ENCODE measurements at regions not wholly inside any gene's neighbourhood (a gene's known extent, or its start where the extent isn't known, plus 50 kb on each side); places are given as distances from the start of the nearest gene placed in this dataset.

- POLR2A ChIA-PET, result no interaction called here
- 20% methylated on average over 3 of the region's 3 CpGs for WGBS (ENCODE audit: insufficient coverage, insufficient replicate concordance, low lambda C conversion rate, missing lambda C conversion rate)
Measured at GRCh38 chr13:61760102-61760501, 344.5 kb upstream of the PCDH20 start.

More at GRCh38 chr13:61760102-61760501, 344.5 kb upstream of the PCDH20 start:
- no peaks in the 10 kb centered on the region for H3K4me1 ChIP-seq (ENCODE audit: control insufficient read depth, insufficient read depth, low read length)
- H3K79me2 ChIP-seq (ENCODE audit: control insufficient read depth, insufficient read depth, low read length), result no peaks in the 10 kb centered on the region
- BruUV-seq (replicated peaks), result no TSS peak
- ATAC-seq (no peak), DNase-seq (ENCODE audit: low read depth, low spot score) (no peak), FAIRE-seq (no peak)
- no peak overlapping the region for H2AFZ ChIP-seq (ENCODE audit: control insufficient read depth, low read depth, low read length)
- H3K9me3 ChIP-seq (replicated peaks; ENCODE audit: control insufficient read depth, insufficient read depth, low read length), result no peaks in the 10 kb centered on the region
- H3K36me3 ChIP-seq (ENCODE audit: control insufficient read depth in 2 of 2, insufficient read depth in 2 of 2, low read length in 1 of 2), result no peaks in the 10 kb centered on the region
- intact Hi-C loops (cut with micrococcal nuclease; ENCODE audit: unreplicated experiment) (no loop called here), in situ Hi-C loops (cut with MboI) (no loop called here)
- H3K27ac ChIP-seq (ENCODE audit: control insufficient read depth, insufficient read depth), result no peak overlapping the region
- SMC1A ChIA-PET (ENCODE audit: uncharacterized antibody, unreplicated experiment), result no interaction called here
- RAD21 ChIA-PET (ENCODE audit: unreplicated experiment), result no interaction called here
- CTCF ChIA-PET, result no interaction called here
- H4K20me1 ChIP-seq (ENCODE audit: control insufficient read depth, insufficient read depth), result no peaks in the 10 kb centered on the region
- no peak overlapping the region for H3K4me3 ChIP-seq
- no peaks in the 10 kb centered on the region for H3K27me3 ChIP-seq (replicated peaks in 1 of 2; ENCODE audit: control insufficient read depth in 2 of 2, insufficient read depth in 2 of 2, low read length in 1 of 2)
- TF ChIP-seq E2F4 (IDR thresholded peaks at IDR 0.05; ENCODE audit: low read depth, low read length) (no peak), CREM (IDR thresholded peaks at IDR 0.05; ENCODE audit: low read depth) (no peak), FOXM1 (IDR thresholded peaks at IDR 0.05; ENCODE audit: low read depth, low read length) (no peak), PAX5 (IDR thresholded peaks at IDR 0.05; ENCODE audit: borderline replicate concordance, low read depth, low read length) (no peak), MEF2B (IDR thresholded peaks at IDR 0.05; ENCODE audit: partially characterized antibody, poor library complexity, severe bottlenecking) (no peak), E4F1 (IDR thresholded peaks at IDR 0.05; ENCODE audit: borderline replicate concordance, partially characterized antibody) (no peak), BCL11A (IDR thresholded peaks at IDR 0.05; ENCODE audit: low read depth, low read length) (no peak), ZNF217 (IDR thresholded peaks at IDR 0.05) (no peak), LARP7 (IDR thresholded peaks at IDR 0.05) (no peak), MAX (IDR thresholded peaks at IDR 0.05; ENCODE audit: low read depth, low read length) (no peak), WRNIP1 (IDR thresholded peaks at IDR 0.05; ENCODE audit: borderline replicate concordance, low read depth, low read length) (no peak), ZZZ3 (IDR thresholded peaks at IDR 0.05; ENCODE audit: control insufficient read depth, insufficient read length, low read depth) (no peak), ZNF24 (IDR thresholded peaks at IDR 0.05) (no peak), POLR2A (IDR thresholded peaks at IDR 0.05; ENCODE audit: low read depth, low read length) (no peak), SP1 (IDR thresholded peaks at IDR 0.05; ENCODE audit: low read depth, low read length) (no peak), CBFB (IDR thresholded peaks at IDR 0.05; ENCODE audit: low read depth) (no peak), EZH2 (IDR thresholded peaks at IDR 0.05; ENCODE audit: borderline replicate concordance, control insufficient read depth, low read depth, low read length) (no peak)
- H3K9ac ChIP-seq (ENCODE audit: control insufficient read depth, insufficient read depth, low read length), result no peak overlapping the region
- H3K4me2 ChIP-seq (ENCODE audit: control insufficient read depth, insufficient read depth), result no peak overlapping the region
